HepG2 (cell line): ENCODE measurements at regions not wholly inside any gene's neighbourhood (a gene's known extent, or its start where the extent isn't known, plus 50 kb on each side); places are given as distances from the start of the nearest gene placed in this dataset.

ENCODE experiments used
- CBFB ChIP-seq: sonication (generic); formaldehyde crosslinking; IDR thresholded peaks from 2 replicates; pipeline ENCODE4 v1.4.0; 2020; ENCODE audit warnings: missing genetic modification reagents
- CREB3 ChIP-seq: sonication (generic); formaldehyde crosslinking; IDR thresholded peaks from 2 replicates; pipeline ENCODE4 v1.5.0; 2020; ENCODE audit warnings: missing genetic modification reagents
- MATR3 ChIP-seq: sonication (generic); formaldehyde crosslinking; IDR thresholded peaks from 2 replicates; pipeline ENCODE4 v1.4.0; 2020; ENCODE audit warnings: missing genetic modification reagents
- MLLT10 ChIP-seq: sonication (generic); formaldehyde crosslinking; IDR thresholded peaks from 2 replicates; pipeline ENCODE4 v1.4.0; 2020; ENCODE audit warnings: missing genetic modification reagents
- MLX ChIP-seq: IDR thresholded peaks from 2 replicates; pipeline ENCODE4 v1.6.1; 2016
- MZF1 ChIP-seq: sonication (generic); formaldehyde crosslinking; IDR thresholded peaks from 2 replicates; pipeline ENCODE4 v1.8.1; 2023; ENCODE audit warnings: mild to moderate bottlenecking, missing genetic modification reagents, borderline replicate concordance
- NR2F6 ChIP-seq, 2 experiments: IDR thresholded peaks; 2 replicates each; pipeline ENCODE4 v1.6.1; 2016; ENCODE audit warnings: antibody characterized with exemption in 1 of 2, mild to moderate bottlenecking in 1 of 2
- YEATS4 ChIP-seq: sonication (generic); formaldehyde crosslinking; IDR thresholded peaks from 2 replicates; pipeline ENCODE4 v1.4.0; 2020; ENCODE audit warnings: missing genetic modification reagents, borderline replicate concordance
- ZBTB3 ChIP-seq: sonication (generic); formaldehyde crosslinking; IDR thresholded peaks from 2 replicates; pipeline ENCODE4 v1.4.0; 2020; ENCODE audit warnings: low read depth, mild to moderate bottlenecking, moderate library complexity, missing genetic modification reagents, borderline replicate concordance
- ZNF598 ChIP-seq: sonication (generic); formaldehyde crosslinking; IDR thresholded peaks from 2 replicates; pipeline ENCODE4 v1.5.1; 2020; ENCODE audit warnings: mild to moderate bottlenecking, missing genetic modification reagents, borderline replicate concordance
- TF ChIP-seq, protein P1 (sequence below): IDR thresholded peaks from 2 replicates; pipeline ENCODE4 v1.6.1; 2016; ENCODE audit warnings: mild to moderate bottlenecking, missing biosample characterization, missing genetic modification reagents
- TF ChIP-seq, protein P2 (sequence below): sonication (generic); formaldehyde crosslinking; IDR thresholded peaks from 2 replicates; pipeline ENCODE4 v1.5.1; 2020; ENCODE audit warnings: missing genetic modification reagents, mild to moderate bottlenecking, borderline replicate concordance

DNA sequence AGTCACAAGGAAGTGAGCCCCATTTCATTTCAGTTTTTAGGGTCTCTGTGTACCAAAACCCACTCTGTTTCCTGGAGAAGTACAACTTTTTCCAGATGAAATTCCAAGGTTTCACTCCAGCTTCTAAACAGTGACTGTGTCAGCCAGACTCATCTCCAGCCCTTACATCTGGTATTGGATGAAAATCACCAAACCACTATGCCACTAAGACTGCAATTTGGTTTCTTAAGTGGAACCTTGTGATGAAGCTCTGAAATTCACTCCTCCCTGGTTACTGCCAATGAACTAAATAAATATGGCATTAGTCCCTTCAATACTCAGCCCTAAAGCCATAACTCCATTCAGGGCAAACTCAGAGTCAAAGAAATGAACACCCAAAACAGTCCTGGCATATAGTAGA, 211.2 kb upstream of the DAPK1 start (continued):
- no peak for TF ChIP-seq ZNF598 (CRISPR knock-in tag)
- TF ChIP-seq CREB3 (CRISPR knock-in tag) = no peak
- TF ChIP-seq MZF1 = no peak
- TF ChIP-seq, protein P1, sequence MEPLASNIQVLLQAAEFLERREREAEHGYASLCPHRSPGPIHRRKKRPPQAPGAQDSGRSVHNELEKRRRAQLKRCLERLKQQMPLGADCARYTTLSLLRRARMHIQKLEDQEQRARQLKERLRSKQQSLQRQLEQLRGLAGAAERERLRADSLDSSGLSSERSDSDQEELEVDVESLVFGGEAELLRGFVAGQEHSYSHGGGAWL (CRISPR knock-in tag) = no peak
- TF ChIP-seq CBFB (CRISPR knock-in tag) = no peak
- TF ChIP-seq MLLT10 (CRISPR knock-in tag) = no peak
- no peak for TF ChIP-seq NR2F6 (IDR thresholded peaks at IDR 0.05)
- TF ChIP-seq NR2F6 (CRISPR knock-in tag; IDR thresholded peaks at IDR 0.05) = no peak
- no peak for TF ChIP-seq ZBTB3
- no peak for TF ChIP-seq MATR3 (CRISPR knock-in tag)
- no peak for TF ChIP-seq YEATS4 (CRISPR knock-in tag)
- TF ChIP-seq, protein P2, sequence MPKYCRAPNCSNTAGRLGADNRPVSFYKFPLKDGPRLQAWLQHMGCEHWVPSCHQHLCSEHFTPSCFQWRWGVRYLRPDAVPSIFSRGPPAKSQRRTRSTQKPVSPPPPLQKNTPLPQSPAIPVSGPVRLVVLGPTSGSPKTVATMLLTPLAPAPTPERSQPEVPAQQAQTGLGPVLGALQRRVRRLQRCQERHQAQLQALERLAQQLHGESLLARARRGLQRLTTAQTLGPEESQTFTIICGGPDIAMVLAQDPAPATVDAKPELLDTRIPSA (CRISPR knock-in tag) = no peak
- TF ChIP-seq MLX = no peak
